T-helper 22 cell (primary cell): ENCODE measurements at regions not wholly inside any gene's neighbourhood (a gene's known extent, or its start where the extent isn't known, plus 50 kb on each side); places are given as distances from the start of the nearest gene placed in this dataset.

Experiments
- DNase-seq: peaks from one replicate; pipeline ENCODE4 v3.0.0-alpha.2; 2020; ENCODE audit warnings: low read depth

DNA sequence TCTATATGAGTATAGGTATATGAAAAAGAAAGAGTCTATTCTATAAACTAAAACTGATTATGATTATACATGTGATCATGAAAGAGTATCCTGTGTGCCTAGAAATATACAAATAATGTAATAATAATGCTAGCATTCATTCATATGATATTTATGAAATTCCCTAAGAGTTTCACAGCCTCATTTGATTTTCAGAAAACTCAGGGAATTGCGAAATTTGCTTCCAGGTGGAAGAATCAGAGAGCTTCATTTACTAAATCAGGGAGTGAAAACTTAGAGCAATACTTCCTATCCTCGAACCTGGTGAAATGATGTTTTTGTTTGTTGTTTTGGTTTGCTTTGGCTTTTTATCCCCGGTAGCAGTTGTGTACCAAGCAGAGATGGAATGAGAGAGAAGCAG lies 1105.7 kb upstream of the SLIT2 start:
- no peak for DNase-seq

- no peak for DNase-seq
Measured at GRCh38 chr4:19135895-19136633, 1114.5 kb upstream of the LCORL start.

DNA sequence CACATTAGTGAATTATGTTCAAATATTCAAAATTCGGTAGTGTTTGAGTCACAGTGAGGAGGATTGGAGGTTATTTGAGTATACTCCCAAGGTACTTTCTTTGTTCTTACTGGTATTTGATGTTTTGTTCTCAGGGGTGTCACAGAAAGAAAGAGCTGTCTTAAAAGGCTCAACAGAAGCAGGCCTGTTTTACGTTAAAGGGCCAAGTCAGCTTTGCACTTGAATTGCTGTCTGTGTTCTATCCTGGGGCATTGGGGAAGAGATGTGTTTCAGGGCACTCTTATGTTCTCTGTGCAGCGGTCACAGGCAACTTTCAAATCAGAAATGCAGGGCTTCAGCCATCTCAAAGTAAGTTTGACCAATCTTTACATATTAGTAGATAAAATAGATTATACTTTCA lies 1113.1 kb upstream of the LCORL start:
- no peak for DNase-seq

GRCh38 chr4:19133315-19133714 lies 1111.8 kb upstream of the LCORL start:
- DNase-seq = no peak

DNA sequence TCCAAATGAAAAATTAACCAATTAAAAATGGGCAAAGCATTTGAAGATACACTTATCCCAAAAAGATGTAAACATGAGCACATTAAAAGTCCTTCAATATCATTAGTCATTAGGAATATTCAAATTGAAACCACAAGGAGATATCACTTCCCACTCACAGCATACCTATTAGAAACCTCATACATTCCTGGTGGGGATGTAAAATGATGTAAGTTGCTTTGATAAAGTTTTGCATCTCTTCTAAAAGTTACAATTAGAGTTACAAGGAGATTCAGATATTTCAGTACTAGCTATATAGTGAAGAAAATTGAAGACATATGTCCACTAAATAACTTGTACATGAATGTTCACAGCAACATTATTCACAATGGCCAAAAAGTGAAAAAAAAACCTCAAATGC lies 1109.3 kb upstream of the LCORL start:
- DNase-seq = no peak

DNA sequence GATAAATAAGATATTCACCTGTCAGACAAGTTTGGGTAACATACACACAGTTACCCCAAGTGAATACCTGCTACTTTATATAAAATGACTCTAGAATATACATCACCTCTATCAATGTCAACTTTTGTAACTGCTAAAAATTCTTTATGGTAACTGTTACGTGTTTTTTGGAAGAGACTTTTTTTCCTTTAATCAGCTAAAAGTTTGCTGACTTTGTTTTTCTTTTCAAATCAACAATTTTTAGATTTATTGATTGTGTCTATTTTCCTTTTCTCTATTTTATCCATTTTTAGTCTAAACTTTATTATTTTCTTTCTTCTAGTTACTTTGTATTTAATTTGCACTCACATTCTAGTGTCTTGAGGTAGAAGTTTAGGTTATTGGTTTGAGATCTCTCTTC lies 1106.6 kb upstream of the LCORL start:
- no peak for DNase-seq

GRCh38 chr4:19126903-19127302 lies 1105.3 kb upstream of the LCORL start:
- DNase-seq = no peak

DNA sequence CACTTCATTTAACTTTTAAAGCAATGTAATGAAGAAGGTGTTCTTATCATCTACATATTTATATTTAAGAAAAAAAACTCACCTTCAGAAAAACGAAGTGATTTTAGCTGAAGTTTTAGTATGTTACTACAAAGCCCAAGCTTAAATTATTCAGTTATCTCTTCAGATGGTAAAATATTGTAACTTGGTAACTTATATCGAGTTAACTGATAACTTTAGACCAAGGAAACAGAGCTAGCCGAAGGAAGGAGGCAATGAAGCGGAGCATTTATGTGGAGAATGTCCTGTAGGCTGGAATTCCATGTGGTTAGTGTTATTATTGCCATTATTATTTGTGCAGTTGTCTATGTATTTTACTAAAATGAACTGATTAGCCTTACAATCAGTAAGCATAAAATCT lies 1102.1 kb upstream of the LCORL start:
- no peak for DNase-seq

- DNase-seq = no peak
Measured at GRCh38 chr4:19119904-19120560, 1098.5 kb upstream of the LCORL start.

DNA sequence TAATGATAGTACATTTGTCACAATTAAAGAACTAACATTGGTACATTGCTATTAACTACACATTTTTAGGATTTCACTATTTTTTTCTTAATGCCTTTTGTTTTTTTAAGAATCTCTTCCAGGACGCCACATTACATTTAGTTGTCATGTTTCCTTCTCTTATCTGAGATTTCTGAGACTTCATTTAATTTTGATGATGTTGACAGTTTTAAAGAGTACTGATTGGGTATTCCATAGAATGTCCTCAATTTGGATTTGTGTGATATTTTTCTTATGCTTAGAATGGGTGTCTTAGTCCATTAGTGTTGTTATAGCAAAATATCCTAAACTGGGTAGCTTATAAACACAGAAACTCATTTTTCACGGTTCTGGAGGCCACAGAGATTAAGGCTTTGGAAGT lies 1095.5 kb upstream of the LCORL start:
- no peak for DNase-seq

- DNase-seq = no peak
Measured at GRCh38 chr4:19104176-19104575, 1082.6 kb upstream of the LCORL start.

DNA sequence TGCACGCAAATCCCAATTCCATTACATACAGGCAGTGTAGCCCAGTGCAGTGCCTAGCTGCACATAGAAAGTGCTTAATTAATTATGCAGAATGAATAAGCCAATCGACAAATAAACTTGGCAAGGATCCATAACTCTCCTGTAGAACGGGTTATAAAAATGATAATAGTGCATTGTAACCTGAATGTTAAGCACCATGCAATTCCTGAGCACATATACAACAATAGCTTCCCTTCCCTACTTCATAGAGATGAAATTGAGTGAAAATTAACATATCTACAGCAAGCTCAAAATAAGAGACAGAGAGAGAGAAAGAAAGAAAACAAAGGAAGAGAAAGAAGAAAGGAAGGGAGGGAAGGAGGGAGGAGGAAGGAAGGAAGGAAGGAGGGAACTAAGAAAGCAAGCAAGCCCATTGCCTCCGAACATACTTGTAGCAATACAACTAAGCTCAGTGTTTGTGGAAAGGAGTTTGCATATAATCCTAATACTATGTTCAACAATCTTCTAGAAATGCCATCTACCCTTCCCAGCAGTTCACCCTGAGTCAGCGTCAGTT lies 1074.0 kb upstream of the LCORL start:
- no peak for DNase-seq

- DNase-seq = no peak
Measured at GRCh38 chr4:19093951-19094350, 1072.4 kb upstream of the LCORL start.

GRCh38 chr4:19092797-19093196 lies 1071.2 kb upstream of the LCORL start:
- no peak for DNase-seq

DNA sequence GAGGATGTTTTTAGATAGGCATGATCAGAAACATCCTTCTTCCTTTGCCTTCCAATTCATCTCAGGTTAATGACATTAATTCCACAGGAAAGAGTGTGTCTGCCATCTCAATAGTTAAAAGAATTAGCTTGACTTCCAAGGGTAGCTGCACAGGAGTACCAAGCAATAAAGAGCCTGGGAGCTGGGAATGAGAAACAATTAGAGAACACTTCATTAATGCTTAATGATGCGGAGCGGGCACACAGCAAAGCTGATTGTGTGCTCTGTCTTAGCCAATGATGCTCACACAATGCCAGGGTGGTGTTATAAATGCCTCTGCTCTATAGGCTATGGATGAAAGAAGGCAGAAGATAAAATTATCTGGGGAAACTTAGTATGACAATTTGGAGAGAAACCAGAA lies 1052.5 kb upstream of the LCORL start:
- DNase-seq = no peak

GRCh38 chr4:19063662-19064061 lies 1042.1 kb upstream of the LCORL start:
- no peak for DNase-seq

DNA sequence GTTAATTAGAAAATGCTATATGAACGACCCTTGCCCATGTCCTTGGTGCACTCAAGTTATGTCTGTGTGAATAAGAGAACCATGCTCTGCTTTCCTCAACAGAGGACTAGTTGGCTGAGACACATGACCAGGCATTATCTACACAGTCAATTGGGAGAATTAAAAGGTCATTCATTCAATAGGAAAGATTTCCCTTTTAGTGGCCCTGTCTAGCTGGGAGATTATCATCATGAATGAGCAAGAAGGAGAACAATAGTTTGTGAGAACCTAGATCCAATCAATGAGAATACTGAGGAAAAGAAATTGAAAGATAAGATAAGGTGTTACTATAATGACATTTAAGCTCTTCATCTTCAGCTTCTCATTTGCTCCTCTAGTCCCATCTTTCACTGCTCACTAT lies 1033.4 kb upstream of the LCORL start:
- DNase-seq = no peak

DNA sequence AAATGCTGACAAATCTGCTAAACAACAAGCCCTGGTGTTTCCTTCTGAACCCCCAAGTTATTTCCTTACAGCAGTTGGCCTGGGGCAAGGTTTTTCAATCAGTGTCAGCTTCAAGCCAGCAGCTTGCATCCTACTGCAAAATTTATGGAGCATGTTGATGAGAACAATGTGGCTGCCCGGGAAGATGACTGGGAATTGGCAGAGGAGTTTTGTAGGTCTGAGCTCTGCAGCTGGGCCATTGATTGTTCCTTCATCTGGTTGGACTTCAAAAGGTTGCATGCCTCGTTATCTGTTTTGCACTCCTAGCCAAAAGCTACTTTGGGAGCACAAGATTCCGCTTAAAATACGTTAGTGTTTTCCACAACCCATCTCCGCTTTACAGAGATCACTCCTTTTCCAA lies 1030.3 kb upstream of the LCORL start:
- no peak for DNase-seq

DNA sequence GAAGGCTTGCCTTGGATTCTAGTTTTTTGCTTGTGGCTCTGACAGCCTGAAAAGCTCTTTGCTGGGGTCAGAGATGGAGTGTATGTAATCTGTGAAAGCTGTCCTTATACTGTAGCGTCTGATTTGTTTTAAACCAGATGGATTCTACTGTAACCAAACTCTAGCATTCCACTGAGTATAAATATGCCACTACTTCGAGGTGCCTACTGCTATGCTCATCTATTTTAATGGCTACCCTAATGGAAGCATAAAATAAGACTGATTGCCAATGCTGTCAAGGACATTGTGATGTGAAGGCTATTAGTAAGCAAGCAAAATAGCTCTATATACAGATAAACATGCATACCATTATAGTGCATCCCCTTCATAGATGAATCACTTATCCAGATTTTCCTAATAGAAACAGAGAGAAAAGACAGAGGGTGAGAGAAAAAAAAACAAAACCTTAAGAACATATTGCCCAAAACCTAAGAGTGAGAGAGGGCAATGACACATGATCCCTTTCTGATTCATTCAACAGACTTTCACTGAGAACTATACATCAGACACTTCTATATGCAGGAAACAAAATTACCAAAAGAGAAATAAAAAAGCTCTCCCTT lies 1025.8 kb upstream of the LCORL start:
- DNase-seq = no peak

- DNase-seq = no peak
Measured at GRCh38 chr4:19039816-19040215, 1018.3 kb upstream of the LCORL start.

DNA sequence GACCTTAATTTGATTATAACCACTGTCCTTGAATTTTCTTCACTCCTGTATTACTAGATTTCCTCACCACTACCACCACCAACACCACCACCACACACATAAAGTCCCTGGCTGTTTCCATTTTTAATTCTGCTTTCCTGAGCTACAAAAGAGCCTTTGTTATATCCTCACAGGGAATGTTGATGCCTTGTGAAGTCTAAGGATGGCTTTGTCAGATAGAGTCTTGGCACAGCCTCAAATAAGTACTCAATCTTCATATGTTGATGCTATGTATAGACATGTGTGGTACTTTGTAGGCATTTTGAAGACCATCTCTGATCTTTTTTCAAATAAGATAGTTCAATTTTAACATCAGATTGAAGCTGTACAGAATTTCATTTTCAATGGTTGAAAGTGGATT lies 1016.7 kb upstream of the LCORL start:
- no peak for DNase-seq

- no peak for DNase-seq
Measured at GRCh38 chr4:19033816-19034733, 1012.5 kb upstream of the LCORL start.
